Osteoblast (primary cell): ENCODE measurements at regions not wholly inside any gene's neighbourhood (a gene's known extent, or its start where the extent isn't known, plus 50 kb on each side); places are given as distances from the start of the nearest gene placed in this dataset.

Experiments
- DNase-seq: peaks from one replicate; pipeline ENCODE4 v3.0.0; 2011; ENCODE audit warnings: low spot score, mixed read lengths; ENCODE audit not compliant: insufficient read length; ENCODE audit errors: missing footprints
- H2AFZ ChIP-seq: 2 replicates; pipeline ENCODE4 v1.6.0; 2011; ENCODE audit warnings: mild to moderate bottlenecking, low read length
- H3K27ac ChIP-seq: 2 replicates; pipeline ENCODE4 v1.5.1; 2011; ENCODE audit warnings: mild to moderate bottlenecking, low read depth, low read length, moderate library complexity
- H3K27me3 ChIP-seq: 2 replicates; pipeline ENCODE4 v1.6.0; 2012; ENCODE audit warnings: mild to moderate bottlenecking, control low read depth, inconsistent platforms, low read length, moderate library complexity; ENCODE audit not compliant: insufficient read depth
- H3K36me3 ChIP-seq: 2 replicates; pipeline ENCODE4 v1.5.1; 2011; ENCODE audit warnings: mild to moderate bottlenecking, low read length, control low read depth, moderate library complexity; ENCODE audit not compliant: insufficient read depth
- H3K4me1 ChIP-seq: 2 replicates; pipeline ENCODE4 v1.5.1; 2011; ENCODE audit warnings: mild to moderate bottlenecking, low read length, control low read depth, moderate library complexity; ENCODE audit not compliant: insufficient read depth
- H3K4me2 ChIP-seq: 2 replicates; pipeline ENCODE4 v1.6.0; 2011; ENCODE audit warnings: mild to moderate bottlenecking, low read length; ENCODE audit not compliant: insufficient read depth
- H3K4me3 ChIP-seq: fragments of 200-600 bp; sonication (generic); 3 replicates; pipeline ENCODE4 v1.5.1; 2012; ENCODE audit warnings: mild to moderate bottlenecking, low read length, inconsistent platforms; ENCODE audit not compliant: insufficient read depth
- H3K79me2 ChIP-seq: 2 replicates; pipeline ENCODE4 v1.6.0; 2012; ENCODE audit warnings: mild to moderate bottlenecking, low read length, control low read depth, inconsistent platforms; ENCODE audit not compliant: insufficient read depth
- H3K9me3 ChIP-seq: 2 replicates; pipeline ENCODE4 v1.5.1; 2011; ENCODE audit warnings: low read depth, low read length, control low read depth
- H4K20me1 ChIP-seq: 2 replicates; pipeline ENCODE4 v1.6.0; 2012; ENCODE audit warnings: mild to moderate bottlenecking, low read length, control low read depth; ENCODE audit not compliant: insufficient read depth
- TF ChIP-seq, protein P1 (sequence below): IDR thresholded peaks from 2 replicates; pipeline ENCODE4 v1.5.1; 2011; ENCODE audit warnings: mild to moderate bottlenecking, low read depth, low read length, moderate library complexity; ENCODE audit errors: extremely low read depth

DNA sequence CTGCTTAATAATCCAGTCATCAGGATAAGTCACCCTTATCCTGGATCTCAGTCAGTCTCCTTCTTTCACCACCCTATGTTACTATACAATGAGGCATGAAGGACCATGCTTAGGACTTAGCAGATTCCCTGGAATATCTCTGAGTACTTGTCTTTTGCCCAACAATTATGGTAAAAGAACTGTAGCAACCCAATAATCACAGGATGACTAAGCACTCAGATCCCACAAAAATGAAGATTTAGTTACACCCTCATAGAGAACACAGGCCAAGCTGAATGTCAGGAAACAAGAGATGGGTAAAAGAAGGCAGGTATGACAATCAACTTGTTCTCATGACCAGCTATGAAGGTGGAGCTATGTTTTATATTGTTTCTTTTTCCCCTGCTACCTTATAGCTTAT is 91.4 kb downstream of the EDN1 start:
- H3K27me3 ChIP-seq = no peaks in the 10 kb centered on the region
- TF ChIP-seq, protein P1, sequence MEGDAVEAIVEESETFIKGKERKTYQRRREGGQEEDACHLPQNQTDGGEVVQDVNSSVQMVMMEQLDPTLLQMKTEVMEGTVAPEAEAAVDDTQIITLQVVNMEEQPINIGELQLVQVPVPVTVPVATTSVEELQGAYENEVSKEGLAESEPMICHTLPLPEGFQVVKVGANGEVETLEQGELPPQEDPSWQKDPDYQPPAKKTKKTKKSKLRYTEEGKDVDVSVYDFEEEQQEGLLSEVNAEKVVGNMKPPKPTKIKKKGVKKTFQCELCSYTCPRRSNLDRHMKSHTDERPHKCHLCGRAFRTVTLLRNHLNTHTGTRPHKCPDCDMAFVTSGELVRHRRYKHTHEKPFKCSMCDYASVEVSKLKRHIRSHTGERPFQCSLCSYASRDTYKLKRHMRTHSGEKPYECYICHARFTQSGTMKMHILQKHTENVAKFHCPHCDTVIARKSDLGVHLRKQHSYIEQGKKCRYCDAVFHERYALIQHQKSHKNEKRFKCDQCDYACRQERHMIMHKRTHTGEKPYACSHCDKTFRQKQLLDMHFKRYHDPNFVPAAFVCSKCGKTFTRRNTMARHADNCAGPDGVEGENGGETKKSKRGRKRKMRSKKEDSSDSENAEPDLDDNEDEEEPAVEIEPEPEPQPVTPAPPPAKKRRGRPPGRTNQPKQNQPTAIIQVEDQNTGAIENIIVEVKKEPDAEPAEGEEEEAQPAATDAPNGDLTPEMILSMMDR = no peak
- H4K20me1 ChIP-seq = no peaks in the 10 kb centered on the region
- H2AFZ ChIP-seq = no peak overlapping the region
- H3K27ac ChIP-seq = no peak overlapping the region
- no peaks in the 10 kb centered on the region for H3K79me2 ChIP-seq
- no peaks in the 10 kb centered on the region for H3K9me3 ChIP-seq
- no peaks in the 10 kb centered on the region for H3K36me3 ChIP-seq
- H3K4me3 ChIP-seq = no peak overlapping the region
- H3K4me1 ChIP-seq = no peaks in the 10 kb centered on the region
- DNase-seq = no peak
- H3K4me2 ChIP-seq = no peak overlapping the region

DNA sequence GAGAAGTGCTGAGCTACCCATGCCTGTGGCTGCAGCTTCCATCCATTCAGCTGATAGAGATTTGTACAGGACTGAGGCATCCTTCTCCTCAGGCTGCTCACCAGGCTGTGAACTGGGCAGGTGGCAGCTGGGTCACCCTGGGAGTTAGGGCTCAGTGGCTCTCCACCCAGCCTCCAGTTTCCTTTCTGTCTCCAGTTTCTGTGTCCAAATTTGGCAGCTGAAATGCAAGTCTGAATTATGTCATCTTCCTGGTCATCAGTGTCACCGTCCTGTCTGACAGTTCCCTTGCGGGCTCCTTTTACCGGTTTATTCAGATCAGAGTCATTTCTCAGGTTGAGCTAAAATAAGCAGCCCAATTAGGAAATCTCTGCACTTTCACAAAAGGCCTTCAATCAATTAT is 93.3 kb downstream of the EDN1 start:
- H4K20me1 ChIP-seq = no peaks in the 10 kb centered on the region
- H3K9me3 ChIP-seq = no peaks in the 10 kb centered on the region
- no peak overlapping the region for H2AFZ ChIP-seq
- TF ChIP-seq, protein P1 = no peak
- H3K4me2 ChIP-seq = no peak overlapping the region
- H3K27ac ChIP-seq = no peak overlapping the region
- H3K4me3 ChIP-seq = no peak overlapping the region
- no peak for DNase-seq
- no peaks in the 10 kb centered on the region for H3K79me2 ChIP-seq
- no peaks in the 10 kb centered on the region for H3K4me1 ChIP-seq
- no peaks in the 10 kb centered on the region for H3K36me3 ChIP-seq
- H3K27me3 ChIP-seq = no peaks in the 10 kb centered on the region

DNA sequence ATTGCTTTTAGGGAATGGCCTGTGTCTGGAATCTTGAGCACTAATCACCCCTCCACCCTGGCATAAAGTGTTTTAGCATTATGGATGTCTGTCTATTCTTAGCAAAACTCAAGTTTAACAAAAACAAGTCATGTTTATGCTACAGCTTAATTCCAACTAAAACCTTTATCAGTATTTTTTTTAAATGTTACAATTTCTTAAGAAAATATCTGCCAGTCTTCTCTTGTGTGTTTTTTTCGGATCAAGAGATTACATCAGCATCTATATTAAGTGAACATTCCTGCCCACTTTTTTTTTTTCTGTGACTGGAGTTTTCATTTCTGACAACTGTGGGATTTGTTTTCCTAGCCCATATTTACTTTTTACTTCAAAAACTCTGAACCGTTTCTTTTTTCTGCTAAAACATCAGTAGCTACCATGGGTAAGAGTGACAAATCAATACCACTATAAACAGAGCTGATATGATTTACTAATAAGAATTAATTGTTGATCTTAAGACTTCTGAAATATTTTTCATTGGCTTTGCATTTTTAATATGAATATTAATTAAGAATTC is 94.3 kb downstream of the EDN1 start:
- no peaks in the 10 kb centered on the region for H3K4me1 ChIP-seq
- peak; percentile 15 for DNase-seq
- no peak overlapping the region for H2AFZ ChIP-seq
- no peaks in the 10 kb centered on the region for H3K79me2 ChIP-seq
- TF ChIP-seq, protein P1 = no peak
- no peak overlapping the region for H3K27ac ChIP-seq
- no peaks in the 10 kb centered on the region for H3K27me3 ChIP-seq
- H3K36me3 ChIP-seq = no peaks in the 10 kb centered on the region
- no peaks in the 10 kb centered on the region for H4K20me1 ChIP-seq
- H3K4me3 ChIP-seq = no peak overlapping the region
- no peaks in the 10 kb centered on the region for H3K9me3 ChIP-seq
- no peak overlapping the region for H3K4me2 ChIP-seq

DNA sequence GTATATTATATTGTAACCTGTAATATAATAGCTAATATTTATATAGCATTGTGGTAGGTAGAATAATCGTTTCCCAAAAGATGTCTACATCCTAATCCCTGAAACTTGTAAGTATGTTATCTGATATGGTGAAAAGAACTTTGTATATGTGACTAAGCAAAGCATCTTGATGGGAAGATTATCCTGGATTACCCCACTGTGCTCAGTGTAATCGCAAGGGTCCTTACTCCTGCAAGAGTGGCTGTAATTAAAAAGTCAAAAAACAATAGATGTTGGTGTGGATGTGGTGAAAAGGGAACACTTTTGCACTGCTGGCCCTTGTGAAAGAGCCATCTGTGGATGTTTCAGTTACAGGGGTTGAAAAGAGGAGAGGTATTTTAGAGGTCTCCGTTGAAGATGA is 95.2 kb downstream of the EDN1 start:
- H3K27me3 ChIP-seq = no peaks in the 10 kb centered on the region
- no peak overlapping the region for H3K27ac ChIP-seq
- H3K4me2 ChIP-seq = no peak overlapping the region
- no peaks in the 10 kb centered on the region for H3K79me2 ChIP-seq
- no peaks in the 10 kb centered on the region for H4K20me1 ChIP-seq
- H2AFZ ChIP-seq = no peak overlapping the region
- no peaks in the 10 kb centered on the region for H3K9me3 ChIP-seq
- no peak overlapping the region for H3K4me3 ChIP-seq
- no peaks in the 10 kb centered on the region for H3K36me3 ChIP-seq
- TF ChIP-seq, protein P1 = no peak
- no peak for DNase-seq
- H3K4me1 ChIP-seq = no peaks in the 10 kb centered on the region
